ENCODE measurements at regions not wholly inside any gene's neighbourhood (a gene's known extent, or its start where the extent isn't known, plus 50 kb on each side); places are given as distances from the start of the nearest gene placed in this dataset.

DNA sequence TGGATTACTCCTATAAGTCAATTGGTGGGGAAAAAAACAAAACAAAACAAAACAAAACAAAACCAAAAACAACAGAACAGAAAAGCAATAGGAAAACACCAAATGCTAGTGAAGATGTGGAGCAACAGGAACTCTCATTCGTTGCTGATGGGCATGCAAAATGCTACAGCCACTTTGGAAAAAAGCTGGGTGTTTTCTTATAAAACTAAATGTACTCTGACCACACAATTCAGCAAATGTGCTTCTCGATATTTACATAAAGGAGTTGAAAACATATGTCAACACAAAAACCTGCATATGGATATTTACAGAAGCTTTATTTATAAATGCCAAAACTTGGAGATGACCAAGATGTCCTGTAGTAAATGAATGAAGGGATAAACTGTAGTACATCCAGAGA lies 703.6 kb upstream of the FAM241A start:
- no peak overlapping the region for H3K23ac ChIP-seq (ENCODE audit: insufficient read length)
- H3K36me3 ChIP-seq (ENCODE audit: control insufficient read depth in 2 of 4, insufficient read depth in 4 of 4, low read length in 3 of 4), result no peaks in the 10 kb centered on the region
- no peak overlapping the region for H2BK5ac ChIP-seq (ENCODE audit: low read depth, low read length)
- H4K8ac ChIP-seq (ENCODE audit: extremely low read depth, insufficient read depth, low read length), result no peak overlapping the region
- no peak overlapping the region for H2BK15ac ChIP-seq (ENCODE audit: low read length)
- H3K9me3 ChIP-seq (ENCODE audit: insufficient read depth in 2 of 2, low read depth in 1 of 2, low read length in 1 of 2), result no peaks in the 10 kb centered on the region
- no peak overlapping the region for H2AK5ac ChIP-seq (ENCODE audit: low read depth, low read length)
- H2BK20ac ChIP-seq (ENCODE audit: low read length), result no peak overlapping the region
- no peak for DNase-seq (ENCODE audit: low read depth in 1 of 2, low spot score in 2 of 2)
- no peak overlapping the region for H3K56ac ChIP-seq (replicated peaks; ENCODE audit: insufficient read length, low read depth, low read length)
- H3K27me3 ChIP-seq (replicated peaks in 1 of 4; ENCODE audit: control insufficient read depth in 3 of 4, extremely low read depth in 1 of 4, insufficient read depth in 3 of 4, low read length in 3 of 4), result no peaks in the 10 kb centered on the region
- H3K9ac ChIP-seq (replicated peaks in 1 of 4; ENCODE audit: extremely low read depth in 1 of 4, low read depth in 3 of 4, low read length in 3 of 4), result no peak overlapping the region
- H3K27ac ChIP-seq (ENCODE audit: low read depth, low read length), result no peak overlapping the region
- 87% methylated on average over 2 of the region's 2 CpGs; no CpG with 5 or more reads in 1 of the 2 experiments for WGBS, 2 experiments (ENCODE audit: extremely low coverage in 1 of 2, insufficient coverage in 1 of 2, insufficient read length in 1 of 2, insufficient replicate concordance in 2 of 2, low coverage in 1 of 2, low lambda C conversion rate in 2 of 2, missing lambda C conversion rate in 1 of 2)
- H3K14ac ChIP-seq (ENCODE audit: insufficient read length), result no peak overlapping the region
- H4K91ac ChIP-seq (replicated peaks; ENCODE audit: insufficient read length, low read length), result no peak overlapping the region
- H3K4ac ChIP-seq (replicated peaks; ENCODE audit: insufficient read length, low read depth, low read length), result no peak overlapping the region
- CTCF ChIA-PET (ENCODE audit: partially characterized antibody), result no interaction called here
- H3K4me1 ChIP-seq (replicated peaks in 1 of 4; ENCODE audit: control insufficient read depth in 3 of 4, insufficient read depth in 4 of 4, low read length in 3 of 4), result no peaks in the 10 kb centered on the region
- H3K18ac ChIP-seq (ENCODE audit: extremely low read depth, low read length), result no peak overlapping the region
- POLR2A ChIA-PET (ENCODE audit: partially characterized antibody), result no interaction called here
- no peaks in the 10 kb centered on the region for H3K79me1 ChIP-seq (ENCODE audit: low read depth, low read length)
- no peaks in the 10 kb centered on the region for H3K79me2 ChIP-seq (ENCODE audit: control insufficient read depth in 1 of 2, insufficient read depth in 2 of 2, low read length in 2 of 2)
- H2AFZ ChIP-seq (ENCODE audit: low read length), result no peak overlapping the region
- no peak for FAIRE-seq
- H2BK12ac ChIP-seq (ENCODE audit: low read depth, low read length), result no peak overlapping the region
- no peak overlapping the region for H3K4me3 ChIP-seq (ENCODE audit: extremely low read depth in 1 of 4, insufficient read depth in 2 of 4, low read depth in 3 of 4, low read length in 4 of 4)
- no peaks in the 10 kb centered on the region for H4K20me1 ChIP-seq (replicated peaks in 1 of 2; ENCODE audit: control insufficient read depth in 1 of 2, insufficient read depth in 2 of 2, low read length in 2 of 2)
- no peaks in the 10 kb centered on the region for H3K23me2 ChIP-seq (ENCODE audit: low read depth, low read length)
- TF ChIP-seq PHF8 (conservative IDR thresholded peaks at IDR 0.05; ENCODE audit: low read depth, low read length) (no peak), GABPA (IDR thresholded peaks at IDR 0.05; ENCODE audit: borderline replicate concordance, insufficient read depth, low read length) (no peak), SIN3A (conservative IDR thresholded peaks at IDR 0.05 in 1 of 2, IDR thresholded peaks at IDR 0.05 in 1 of 2; ENCODE audit: low read depth in 1 of 2, low read length in 2 of 2) (no peak), NRF1 (IDR thresholded peaks at IDR 0.05; ENCODE audit: low read depth, low read length) (no peak), FOSL1 (IDR thresholded peaks at IDR 0.05; ENCODE audit: insufficient read depth, low read depth, low read length) (no peak), RAD21 (IDR thresholded peaks at IDR 0.05 in 1 of 2, conservative IDR thresholded peaks at IDR 0.05 in 1 of 2; ENCODE audit: low read depth in 2 of 2, low read length in 2 of 2) (no peak), RFX5 (IDR thresholded peaks at IDR 0.05; ENCODE audit: borderline replicate concordance, low read depth, low read length) (no peak), CHD2 (IDR thresholded peaks at IDR 0.05; ENCODE audit: low read length) (no peak), RBBP5 (IDR thresholded peaks at IDR 0.05; ENCODE audit: borderline replicate concordance, low read depth, low read length) (no peak), JUN (IDR thresholded peaks at IDR 0.05; ENCODE audit: low read depth, low read length) (no peak), BACH1 (IDR thresholded peaks at IDR 0.05; ENCODE audit: low read length) (no peak), EZH2 (IDR thresholded peaks at IDR 0.05; ENCODE audit: low read depth, low read length, severe bottlenecking) (no peak)
- TF ChIP-seq, protein P1, sequence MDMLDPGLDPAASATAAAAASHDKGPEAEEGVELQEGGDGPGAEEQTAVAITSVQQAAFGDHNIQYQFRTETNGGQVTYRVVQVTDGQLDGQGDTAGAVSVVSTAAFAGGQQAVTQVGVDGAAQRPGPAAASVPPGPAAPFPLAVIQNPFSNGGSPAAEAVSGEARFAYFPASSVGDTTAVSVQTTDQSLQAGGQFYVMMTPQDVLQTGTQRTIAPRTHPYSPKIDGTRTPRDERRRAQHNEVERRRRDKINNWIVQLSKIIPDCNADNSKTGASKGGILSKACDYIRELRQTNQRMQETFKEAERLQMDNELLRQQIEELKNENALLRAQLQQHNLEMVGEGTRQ (IDR thresholded peaks at IDR 0.05; ENCODE audit: low read length), result no peak
- H4K5ac ChIP-seq (ENCODE audit: insufficient read length, low read depth, low read length), result no peak overlapping the region
- H2BK120ac ChIP-seq (replicated peaks; ENCODE audit: low read depth, low read length), result no peak overlapping the region
- no peak overlapping the region for H3K4me2 ChIP-seq (ENCODE audit: insufficient read depth in 1 of 2, low read depth in 2 of 2, low read length in 2 of 2)
